ENCODE measurements at regions not wholly inside any gene's neighbourhood (a gene's known extent, or its start where the extent isn't known, plus 50 kb on each side); places are given as distances from the start of the nearest gene placed in this dataset.
"Not testable (repeated sequence)": the region's sequence is repeated elsewhere in the genome, so short reads cannot be mapped to it uniquely, and the experiment has no call there.

- Histone ChIP-seq H3K4me3 (ENCODE audit: low read depth, low read length) (no peak overlapping the region), H3K27ac (ENCODE audit: low read depth, low read length) (no peak overlapping the region), H4K12ac (ENCODE audit: low read depth, low read length) (no peak overlapping the region), H2AFZ (ENCODE audit: insufficient read depth, low read length, poor library complexity) (no peak overlapping the region), H2AK5ac (ENCODE audit: low read length) (no peak overlapping the region), H3K27me3 (ENCODE audit: insufficient read depth, low read length) (no peaks in the 10 kb centered on the region), H3K4me2 (ENCODE audit: low read length) (no peak overlapping the region), H3K9me3 (ENCODE audit: insufficient read depth, low read depth, low read length) (no peaks in the 10 kb centered on the region), H3K4me1 (ENCODE audit: control insufficient read depth in 1 of 2, insufficient read depth in 2 of 2, low read length in 2 of 2) (peaks cover 0 to 2% of the 10 kb centered on the region in 2 experiments), H3K14ac (ENCODE audit: low read length) (no peak overlapping the region), H3K36me3 (ENCODE audit: control insufficient read depth in 1 of 2, insufficient read depth in 2 of 2, low read length in 2 of 2) (no peaks in the 10 kb centered on the region), H3K79me1 (ENCODE audit: low read length) (no peaks in the 10 kb centered on the region), H2BK5ac (ENCODE audit: low read depth, low read length, poor library complexity) (no peak overlapping the region), H4K91ac (ENCODE audit: low read depth, low read length) (no peak overlapping the region), H3K79me2 (ENCODE audit: control insufficient read depth, insufficient read depth, low read length, poor library complexity) (no peaks in the 10 kb centered on the region), H2BK120ac (ENCODE audit: insufficient read depth, low read length, poor library complexity) (no peak overlapping the region), H3K9ac (ENCODE audit: low read length) (no peak overlapping the region), H3K4ac (ENCODE audit: low read depth, low read length) (no peak overlapping the region), H2BK12ac (ENCODE audit: low read length) (no peak overlapping the region), H3K18ac (ENCODE audit: low read length) (no peak overlapping the region), H3K23ac (ENCODE audit: low read length) (no peak overlapping the region), H4K8ac (ENCODE audit: low read depth, low read length) (no peak overlapping the region)
- no peak for DNase-seq
- WGBS (ENCODE audit: extremely low coverage, insufficient coverage, insufficient read length), result no CpG with 5 or more reads among the region's 3 CpGs
Measured at GRCh38 chr15:96147267-96147666, 183.2 kb upstream of the NR2F2 start.

DNA sequence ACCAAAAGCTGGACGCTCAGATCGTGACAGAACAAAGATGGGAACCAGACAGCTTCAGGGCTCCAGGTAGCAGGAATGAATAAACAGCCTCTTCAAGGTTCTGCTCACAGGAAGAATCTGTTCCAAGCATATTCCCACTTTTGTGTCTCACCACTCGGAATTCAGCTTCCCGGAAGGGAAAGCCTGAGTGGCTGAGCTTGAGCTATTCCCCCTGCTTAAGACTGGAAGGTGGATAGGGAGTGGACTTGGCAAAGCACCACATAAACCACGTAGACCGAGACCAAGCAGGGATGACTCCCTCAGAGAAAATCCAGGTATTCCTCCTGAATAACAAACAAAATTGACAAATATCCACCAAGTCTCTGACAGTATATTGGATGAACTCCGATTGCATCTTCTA, 180.2 kb upstream of the NR2F2 start:
- no peak overlapping the region for H4K8ac ChIP-seq (ENCODE audit: low read depth, low read length)
- no peak overlapping the region for H4K91ac ChIP-seq (ENCODE audit: low read depth, low read length)
- no peak overlapping the region for H3K4me2 ChIP-seq (ENCODE audit: low read length)
- no peak overlapping the region for H3K27ac ChIP-seq (ENCODE audit: low read depth, low read length)
- DNase-seq, result peak in 1 of 2 donors; percentile 16
- H3K9me3 ChIP-seq (ENCODE audit: insufficient read depth, low read depth, low read length), result no peaks in the 10 kb centered on the region
- H3K4ac ChIP-seq (ENCODE audit: low read depth, low read length), result no peak overlapping the region
- H4K12ac ChIP-seq (ENCODE audit: low read depth, low read length), result no peak overlapping the region
- no peak overlapping the region for H3K23ac ChIP-seq (ENCODE audit: low read length)
- H3K4me3 ChIP-seq (ENCODE audit: low read depth, low read length), result no peak overlapping the region
- no peak overlapping the region for H3K14ac ChIP-seq (ENCODE audit: low read length)
- H3K27me3 ChIP-seq (ENCODE audit: insufficient read depth, low read length), result no peaks in the 10 kb centered on the region
- H2AK5ac ChIP-seq (ENCODE audit: low read length), result no peak overlapping the region
- no peak overlapping the region for H2AFZ ChIP-seq (ENCODE audit: insufficient read depth, low read length, poor library complexity)
- peaks cover 0 to 2% of the 10 kb centered on the region in 2 experiments for H3K4me1 ChIP-seq (ENCODE audit: control insufficient read depth in 1 of 2, insufficient read depth in 2 of 2, low read length in 2 of 2)
- WGBS (ENCODE audit: extremely low coverage, insufficient coverage, insufficient read length), result no CpG with 5 or more reads among the region's 7 CpGs
- no peaks in the 10 kb centered on the region for H3K36me3 ChIP-seq (ENCODE audit: control insufficient read depth in 1 of 2, insufficient read depth in 2 of 2, low read length in 2 of 2)
- H2BK120ac ChIP-seq (ENCODE audit: insufficient read depth, low read length, poor library complexity), result peak overlapping the region; percentile 20
- H3K9ac ChIP-seq (ENCODE audit: low read length), result no peak overlapping the region
- no peak overlapping the region for H3K18ac ChIP-seq (ENCODE audit: low read length)
- no peaks in the 10 kb centered on the region for H3K79me1 ChIP-seq (ENCODE audit: low read length)
- no peak overlapping the region for H2BK5ac ChIP-seq (ENCODE audit: low read depth, low read length, poor library complexity)
- H2BK12ac ChIP-seq (ENCODE audit: low read length), result no peak overlapping the region
- no peaks in the 10 kb centered on the region for H3K79me2 ChIP-seq (ENCODE audit: control insufficient read depth, insufficient read depth, low read length, poor library complexity)

GRCh38 chr15:96151749-96152148, 178.8 kb upstream of the NR2F2 start:
- not testable (repeated sequence) for H3K9me3 ChIP-seq (ENCODE audit: insufficient read depth, low read depth, low read length); H3K18ac ChIP-seq (ENCODE audit: low read length); H3K79me1 ChIP-seq (ENCODE audit: low read length); H3K4me1 ChIP-seq (ENCODE audit: control insufficient read depth in 1 of 2, insufficient read depth in 2 of 2, low read length in 2 of 2); H3K4me2 ChIP-seq (ENCODE audit: low read length); H2BK12ac ChIP-seq (ENCODE audit: low read length); H3K79me2 ChIP-seq (ENCODE audit: control insufficient read depth, insufficient read depth, low read length, poor library complexity); H4K12ac ChIP-seq (ENCODE audit: low read depth, low read length); H3K27me3 ChIP-seq (ENCODE audit: insufficient read depth, low read length); H2BK120ac ChIP-seq (ENCODE audit: insufficient read depth, low read length, poor library complexity); H3K14ac ChIP-seq (ENCODE audit: low read length); H3K36me3 ChIP-seq (ENCODE audit: control insufficient read depth in 1 of 2, insufficient read depth in 2 of 2, low read length in 2 of 2); H3K4me3 ChIP-seq (ENCODE audit: low read depth, low read length); H3K27ac ChIP-seq (ENCODE audit: low read depth, low read length); H3K23ac ChIP-seq (ENCODE audit: low read length); H2AFZ ChIP-seq (ENCODE audit: insufficient read depth, low read length, poor library complexity); H2AK5ac ChIP-seq (ENCODE audit: low read length); H4K91ac ChIP-seq (ENCODE audit: low read depth, low read length); H3K4ac ChIP-seq (ENCODE audit: low read depth, low read length); H2BK5ac ChIP-seq (ENCODE audit: low read depth, low read length, poor library complexity); H3K9ac ChIP-seq (ENCODE audit: low read length); H4K8ac ChIP-seq (ENCODE audit: low read depth, low read length)
- no CpG with 5 or more reads among the region's 8 CpGs for WGBS (ENCODE audit: extremely low coverage, insufficient coverage, insufficient read length)
- peak in 1 of 2 donors; percentile 55 for DNase-seq

- no peak overlapping the region for H3K4me3 ChIP-seq (ENCODE audit: low read depth, low read length)
- no peak for DNase-seq
- no peak overlapping the region for H3K27ac ChIP-seq (ENCODE audit: low read depth, low read length)
- H3K27me3 ChIP-seq (ENCODE audit: insufficient read depth, low read length), result no peaks in the 10 kb centered on the region
- H3K9me3 ChIP-seq (ENCODE audit: insufficient read depth, low read depth, low read length), result no peaks in the 10 kb centered on the region
- no peak overlapping the region for H4K8ac ChIP-seq (ENCODE audit: low read depth, low read length)
- H4K91ac ChIP-seq (ENCODE audit: low read depth, low read length), result no peak overlapping the region
- H4K12ac ChIP-seq (ENCODE audit: low read depth, low read length), result no peak overlapping the region
- peaks cover 0 to 2% of the 10 kb centered on the region in 2 experiments for H3K4me1 ChIP-seq (ENCODE audit: control insufficient read depth in 1 of 2, insufficient read depth in 2 of 2, low read length in 2 of 2)
- no peak overlapping the region for H2BK5ac ChIP-seq (ENCODE audit: low read depth, low read length, poor library complexity)
- H2AFZ ChIP-seq (ENCODE audit: insufficient read depth, low read length, poor library complexity), result no peak overlapping the region
- no peak overlapping the region for H3K4me2 ChIP-seq (ENCODE audit: low read length)
- no peak overlapping the region for H2BK12ac ChIP-seq (ENCODE audit: low read length)
- H3K23ac ChIP-seq (ENCODE audit: low read length), result no peak overlapping the region
- no peak overlapping the region for H2BK120ac ChIP-seq (ENCODE audit: insufficient read depth, low read length, poor library complexity)
- no peak overlapping the region for H3K4ac ChIP-seq (ENCODE audit: low read depth, low read length)
- no peaks in the 10 kb centered on the region for H3K79me1 ChIP-seq (ENCODE audit: low read length)
- no peak overlapping the region for H3K9ac ChIP-seq (ENCODE audit: low read length)
- H2AK5ac ChIP-seq (ENCODE audit: low read length), result no peak overlapping the region
- H3K14ac ChIP-seq (ENCODE audit: low read length), result no peak overlapping the region
- no peaks in the 10 kb centered on the region for H3K36me3 ChIP-seq (ENCODE audit: control insufficient read depth in 1 of 2, insufficient read depth in 2 of 2, low read length in 2 of 2)
- WGBS (ENCODE audit: extremely low coverage, insufficient coverage, insufficient read length), result no CpG with 5 or more reads among the region's 2 CpGs
- no peak overlapping the region for H3K18ac ChIP-seq (ENCODE audit: low read length)
- no peaks in the 10 kb centered on the region for H3K79me2 ChIP-seq (ENCODE audit: control insufficient read depth, insufficient read depth, low read length, poor library complexity)
Measured at GRCh38 chr15:96153929-96154328, 176.6 kb upstream of the NR2F2 start.

Measured in trophoblast cell (in vitro differentiated cells and primary cell).